ENCODE measurements at regions not wholly inside any gene's neighbourhood (a gene's known extent, or its start where the extent isn't known, plus 50 kb on each side); places are given as distances from the start of the nearest gene placed in this dataset.

DNA sequence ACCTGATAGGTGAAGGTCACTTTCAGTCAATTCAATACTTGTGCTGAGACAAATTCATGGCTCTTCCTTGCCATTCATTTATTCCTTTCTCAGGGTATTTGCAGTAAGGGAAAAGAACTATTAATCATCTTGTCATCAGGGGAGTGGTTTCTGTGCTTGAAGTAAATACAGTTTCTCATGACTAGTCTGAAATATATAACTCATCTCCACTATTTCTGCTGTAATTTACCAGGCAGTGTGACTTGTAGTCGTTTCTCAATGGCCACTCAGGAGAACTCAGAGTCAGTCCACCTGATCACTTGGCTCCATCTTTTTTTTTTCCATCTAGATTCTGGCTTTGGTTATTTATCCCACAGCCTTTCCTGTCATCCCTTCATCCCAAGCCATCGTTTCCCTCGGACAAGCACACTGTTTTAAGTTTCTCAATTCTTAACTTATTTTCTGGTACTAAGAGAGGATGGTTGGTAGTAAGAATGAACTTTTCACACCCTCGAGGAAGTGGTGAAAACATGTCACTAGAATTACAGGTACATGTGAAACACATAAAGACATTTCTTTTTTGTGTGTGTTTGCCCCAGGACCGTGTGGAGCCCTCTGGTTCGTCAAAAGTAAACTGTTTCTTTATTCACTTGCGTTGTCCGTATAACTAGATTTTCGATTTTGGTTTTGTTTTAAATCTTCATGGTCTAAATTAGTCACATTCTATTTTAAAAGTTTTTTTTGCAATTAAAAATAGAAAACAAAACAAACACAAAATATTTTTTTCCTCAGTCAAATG, 620.2 kb downstream of the ZBBX start:
- ATAC-seq (no peak), DNase-seq (no peak)
- Histone ChIP-seq H3K4me3 (no peak overlapping the region), H3K4me1 (no peaks in the 10 kb centered on the region), H3K9me3 (no peaks in the 10 kb centered on the region), H3K27ac (no peak overlapping the region), H3K36me3 (no peaks in the 10 kb centered on the region), H3K27me3 (no peaks in the 10 kb centered on the region)
- no peak for TF ChIP-seq POLR2A (IDR thresholded peaks at IDR 0.05)
- TF ChIP-seq, protein P1, sequence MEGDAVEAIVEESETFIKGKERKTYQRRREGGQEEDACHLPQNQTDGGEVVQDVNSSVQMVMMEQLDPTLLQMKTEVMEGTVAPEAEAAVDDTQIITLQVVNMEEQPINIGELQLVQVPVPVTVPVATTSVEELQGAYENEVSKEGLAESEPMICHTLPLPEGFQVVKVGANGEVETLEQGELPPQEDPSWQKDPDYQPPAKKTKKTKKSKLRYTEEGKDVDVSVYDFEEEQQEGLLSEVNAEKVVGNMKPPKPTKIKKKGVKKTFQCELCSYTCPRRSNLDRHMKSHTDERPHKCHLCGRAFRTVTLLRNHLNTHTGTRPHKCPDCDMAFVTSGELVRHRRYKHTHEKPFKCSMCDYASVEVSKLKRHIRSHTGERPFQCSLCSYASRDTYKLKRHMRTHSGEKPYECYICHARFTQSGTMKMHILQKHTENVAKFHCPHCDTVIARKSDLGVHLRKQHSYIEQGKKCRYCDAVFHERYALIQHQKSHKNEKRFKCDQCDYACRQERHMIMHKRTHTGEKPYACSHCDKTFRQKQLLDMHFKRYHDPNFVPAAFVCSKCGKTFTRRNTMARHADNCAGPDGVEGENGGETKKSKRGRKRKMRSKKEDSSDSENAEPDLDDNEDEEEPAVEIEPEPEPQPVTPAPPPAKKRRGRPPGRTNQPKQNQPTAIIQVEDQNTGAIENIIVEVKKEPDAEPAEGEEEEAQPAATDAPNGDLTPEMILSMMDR (IDR thresholded peaks at IDR 0.05 in 4 of 5, conservative IDR thresholded peaks at IDR 0.05 in 1 of 5): no peak
- intact Hi-C loops (cut with DNase I; ENCODE audit: low total_unique reads): no loop called here
- in situ Hi-C loops (cut with MboI; ENCODE audit: low sequenced_read_pairs in 4 of 4): no loop called here

DNA sequence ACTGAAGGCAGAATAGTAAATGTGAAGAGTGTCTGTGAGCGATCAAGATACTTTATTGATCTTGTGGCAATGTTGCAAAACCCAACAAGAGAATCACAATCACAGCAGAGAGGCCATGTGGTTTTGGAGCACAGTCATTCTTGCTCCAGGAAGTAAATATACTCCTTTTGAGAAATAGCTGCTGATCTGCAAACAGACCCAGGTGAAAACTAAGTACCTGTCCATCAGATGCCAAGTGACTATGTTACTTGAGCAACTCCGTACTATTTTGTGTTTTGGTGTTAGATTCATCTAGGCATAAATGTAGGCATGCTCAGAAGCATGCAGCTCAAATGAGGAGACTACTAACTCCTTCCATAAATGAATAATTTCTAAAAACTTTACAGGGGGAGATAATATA, 627.9 kb downstream of the ZBBX start:
- Histone ChIP-seq H3K4me1 (no peaks in the 10 kb centered on the region), H3K4me3 (no peak overlapping the region), H3K9me3 (no peaks in the 10 kb centered on the region), H3K36me3 (no peaks in the 10 kb centered on the region), H3K27me3 (no peaks in the 10 kb centered on the region), H3K27ac (no peak overlapping the region)
- ATAC-seq (no peak), DNase-seq (no peak)
- in situ Hi-C loops (cut with MboI; ENCODE audit: low sequenced_read_pairs in 4 of 4): no loop called here
- TF ChIP-seq, protein P1 (IDR thresholded peaks at IDR 0.05 in 4 of 5, conservative IDR thresholded peaks at IDR 0.05 in 1 of 5): no peak
- TF ChIP-seq POLR2A (IDR thresholded peaks at IDR 0.05): no peak
- intact Hi-C loops (cut with DNase I; ENCODE audit: low total_unique reads): no loop called here

DNA sequence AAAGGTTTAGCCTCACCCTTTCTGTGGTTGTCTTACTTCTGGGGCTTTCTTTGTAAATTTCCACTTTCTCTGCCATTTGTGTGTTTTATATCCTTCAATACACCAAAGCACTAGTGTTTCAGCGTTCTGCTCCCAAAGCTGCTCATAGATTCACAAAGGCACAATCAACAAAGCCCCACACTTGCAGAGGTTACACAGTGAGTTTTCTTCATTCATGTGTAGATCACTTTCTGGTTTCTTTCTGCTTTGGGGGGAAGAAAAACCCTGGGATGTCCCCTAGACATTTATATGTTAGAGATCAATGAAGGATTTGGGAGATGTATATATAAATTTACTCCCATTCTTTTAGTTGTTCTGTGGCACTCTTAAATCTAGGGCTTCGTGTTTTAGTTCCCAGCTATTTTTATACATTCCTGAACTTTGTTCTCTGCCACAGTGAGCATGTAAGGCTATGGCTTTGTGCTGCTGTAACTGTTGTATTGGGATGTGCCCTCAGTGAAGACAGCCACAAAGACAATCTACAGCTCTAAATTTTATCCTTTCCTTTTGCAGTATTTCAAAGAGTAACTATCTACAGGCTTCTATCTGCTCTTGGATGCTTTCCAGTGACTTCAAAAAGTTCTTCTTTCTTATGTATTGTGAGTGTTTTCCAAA, 636.5 kb downstream of the ZBBX start:
- intact Hi-C loops (cut with DNase I; ENCODE audit: low total_unique reads) (no loop called here), in situ Hi-C loops (cut with MboI; ENCODE audit: low sequenced_read_pairs in 4 of 4) (no loop called here)
- TF ChIP-seq, protein P1 (IDR thresholded peaks at IDR 0.05 in 4 of 5, conservative IDR thresholded peaks at IDR 0.05 in 1 of 5): no peak
- no peak for TF ChIP-seq POLR2A (IDR thresholded peaks at IDR 0.05)
- no peak for DNase-seq
- ATAC-seq: no peak
- H3K36me3 ChIP-seq: no peaks in the 10 kb centered on the region
- H3K9me3 ChIP-seq: no peaks in the 10 kb centered on the region
- H3K4me3 ChIP-seq: no peak overlapping the region
- H3K27me3 ChIP-seq: no peaks in the 10 kb centered on the region
- no peaks in the 10 kb centered on the region for H3K4me1 ChIP-seq
- H3K27ac ChIP-seq: no peak overlapping the region

DNA sequence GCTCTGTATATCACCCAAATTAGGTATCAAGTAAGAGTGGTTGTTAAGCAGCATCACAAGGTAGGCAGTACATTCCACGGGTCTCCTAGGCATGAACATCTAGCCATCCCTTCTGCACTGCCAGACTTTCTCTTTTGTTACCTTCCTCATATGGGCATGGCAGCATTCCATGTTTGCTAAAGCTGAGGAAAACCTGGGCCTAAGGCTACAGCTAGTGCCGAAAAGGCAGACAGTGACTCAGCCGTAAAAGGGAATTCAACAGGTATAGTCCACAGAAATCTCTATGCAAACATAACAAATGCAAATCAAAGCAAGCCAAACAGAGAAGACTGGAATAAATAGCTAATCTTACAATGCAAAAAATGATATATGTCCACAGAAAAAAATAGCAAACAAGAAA, 645.4 kb downstream of the ZBBX start:
- Histone ChIP-seq H3K36me3 (no peaks in the 10 kb centered on the region), H3K4me1 (no peaks in the 10 kb centered on the region), H3K9me3 (no peaks in the 10 kb centered on the region), H3K27me3 (no peaks in the 10 kb centered on the region), H3K27ac (no peak overlapping the region), H3K4me3 (no peak overlapping the region)
- no peak for ATAC-seq
- DNase-seq: no peak
- no peak for TF ChIP-seq POLR2A (IDR thresholded peaks at IDR 0.05)
- TF ChIP-seq, protein P1 (IDR thresholded peaks at IDR 0.05 in 4 of 5, conservative IDR thresholded peaks at IDR 0.05 in 1 of 5): no peak
- intact Hi-C loops (cut with DNase I; ENCODE audit: low total_unique reads): no loop called here
- in situ Hi-C loops (cut with MboI; ENCODE audit: low sequenced_read_pairs in 4 of 4): no loop called here

Measured in gastrocnemius medialis (tissue), 4 donors.